GM23338 (cell line): ENCODE measurements at regions not wholly inside any gene's neighbourhood (a gene's known extent, or its start where the extent isn't known, plus 50 kb on each side); places are given as distances from the start of the nearest gene placed in this dataset.

Source experiments
- ATAC-seq: fragments of 200-7000 bp; cut with Tn5 transposase; 3 replicates; pipeline ENCODE4 v1.9.1; 2020
- DNase-seq: peaks from one replicate; pipeline ENCODE4 v3.0.0-alpha.2; 2015; ENCODE audit warnings: low spot score
- H2AFZ ChIP-seq: fragments of 200-600 bp; sonication (generic); 2 replicates; pipeline ENCODE4 v1.8.0; 2016; ENCODE audit warnings: antibody characterized with exemption, mild to moderate bottlenecking, moderate library complexity
- H3F3A ChIP-seq: fragments of 200-600 bp; sonication (generic); replicated peaks from 2 replicates; pipeline ENCODE4 v1.8.0; 2017; ENCODE audit warnings: antibody characterized with exemption, mixed run types, low read depth
- H3K27ac ChIP-seq: fragments of 200-600 bp; sonication (generic); 2 replicates; pipeline ENCODE4 v1.6.1; 2016; ENCODE audit warnings: low read depth
- H3K27me3 ChIP-seq: fragments of 200-600 bp; sonication (generic); 2 replicates; pipeline ENCODE4 v1.8.0; 2016; ENCODE audit warnings: mild to moderate bottlenecking, mixed run types, moderate library complexity; ENCODE audit not compliant: insufficient read depth
- H3K36me3 ChIP-seq: fragments of 200-600 bp; sonication (generic); 2 replicates; pipeline ENCODE4 v1.8.0; 2016; ENCODE audit warnings: mild to moderate bottlenecking; ENCODE audit not compliant: insufficient read depth
- H3K4me1 ChIP-seq: fragments of 200-600 bp; sonication (generic); 2 replicates; pipeline ENCODE4 v1.8.0; 2016; ENCODE audit warnings: mild to moderate bottlenecking, moderate library complexity; ENCODE audit not compliant: insufficient read depth
- H3K4me2 ChIP-seq: fragments of 200-600 bp; sonication (generic); 2 replicates; pipeline ENCODE4 v1.7.1; 2017; ENCODE audit warnings: mixed run types
- H3K4me3 ChIP-seq: fragments of 200-600 bp; sonication (generic); 2 replicates; pipeline ENCODE4 v1.6.1; 2016; ENCODE audit warnings: mixed run types
- H3K79me2 ChIP-seq: fragments of 200-600 bp; sonication (generic); replicated peaks from 2 replicates; pipeline ENCODE4 v1.8.0; 2017; ENCODE audit warnings: mild to moderate bottlenecking; ENCODE audit not compliant: insufficient read depth
- H3K9me2 ChIP-seq: fragments of 200-600 bp; sonication (generic); 2 replicates; pipeline ENCODE4 v1.8.0; 2017; ENCODE audit not compliant: insufficient read depth
- H4K20me1 ChIP-seq: fragments of 200-600 bp; sonication (generic); replicated peaks from 2 replicates; pipeline ENCODE4 v1.8.0; 2017; ENCODE audit warnings: mild to moderate bottlenecking; ENCODE audit not compliant: insufficient read depth
- H3K27ac Mint-ChIP-seq: 2 replicates; pipeline ENCODE4 v1.8.0; 2020; ENCODE audit warnings: inconsistent platforms, mild to moderate bottlenecking, moderate library complexity, mixed read lengths
- H3K27me3 Mint-ChIP-seq: 3 replicates; pipeline ENCODE4 v1.8.0; 2022; ENCODE audit warnings: low read depth, mild to moderate bottlenecking, moderate library complexity, mixed read lengths, inconsistent platforms; ENCODE audit not compliant: insufficient read depth, poor library complexity
- H3K36me3 Mint-ChIP-seq: 3 replicates; pipeline ENCODE4 v1.8.0; 2021; ENCODE audit warnings: low read depth, mild to moderate bottlenecking, inconsistent platforms, moderate library complexity, mixed read lengths
- H3K4me1 Mint-ChIP-seq: 3 replicates; pipeline ENCODE4 v1.8.0; 2020; ENCODE audit warnings: mild to moderate bottlenecking, inconsistent platforms, mixed read lengths
- H3K4me3 Mint-ChIP-seq: 3 replicates; pipeline ENCODE4 v1.8.0; 2021; ENCODE audit warnings: moderate library complexity, mild to moderate bottlenecking, inconsistent platforms, mixed read lengths
- H3K9me3 Mint-ChIP-seq: 3 replicates; pipeline ENCODE4 v1.8.0; 2020; ENCODE audit warnings: moderate library complexity, mild to moderate bottlenecking, inconsistent platforms, mixed read lengths
- EZH2phosphoT487 ChIP-seq: fragments of 200-600 bp; sonication (generic); IDR thresholded peaks from one replicate; pipeline ENCODE4 v1.8.1; 2018; ENCODE audit warnings: antibody characterized with exemption; ENCODE audit not compliant: unreplicated experiment
- POLR2AphosphoS5 ChIP-seq: IDR thresholded peaks from 2 replicates; pipeline ENCODE4 v1.6.1; 2016; ENCODE audit warnings: antibody characterized with exemption, low read depth
- ZNF114 ChIP-seq: fragments of 250-450 bp; sonication (Bioruptor Pico); IDR thresholded peaks from 2 replicates; pipeline ENCODE4 v1.5.0; 2020; ENCODE audit warnings: mild to moderate bottlenecking, moderate library complexity
- ZNF331 ChIP-seq: fragments of 250-450 bp; sonication (Bioruptor Pico); IDR thresholded peaks from 2 replicates; pipeline ENCODE4 v1.5.0; 2020; ENCODE audit warnings: low read depth, mild to moderate bottlenecking, moderate library complexity
- TF ChIP-seq, protein P1 (sequence below): fragments of 250-450 bp; sonication (Bioruptor Pico); IDR thresholded peaks from 2 replicates; pipeline ENCODE4 v1.5.0; 2020; ENCODE audit warnings: mild to moderate bottlenecking, moderate library complexity
- TF ChIP-seq, protein P2 (sequence below), 2 experiments: fragments of 200-600 bp in 1 of 2; sonication (generic) in 1 of 2; conservative IDR thresholded peaks; 2 replicates each; pipeline versions ENCODE4 v1.5.1 to v1.6.1; 2016 to 2017; ENCODE audit warnings: antibody characterized with exemption in 2 of 2, low read depth in 2 of 2, mild to moderate bottlenecking in 2 of 2, moderate library complexity in 1 of 2
- TF ChIP-seq, protein P3 (sequence below): IDR thresholded peaks from one replicate; pipeline ENCODE4 v1.6.1; 2018; ENCODE audit warnings: antibody characterized with exemption; ENCODE audit not compliant: unreplicated experiment

DNA sequence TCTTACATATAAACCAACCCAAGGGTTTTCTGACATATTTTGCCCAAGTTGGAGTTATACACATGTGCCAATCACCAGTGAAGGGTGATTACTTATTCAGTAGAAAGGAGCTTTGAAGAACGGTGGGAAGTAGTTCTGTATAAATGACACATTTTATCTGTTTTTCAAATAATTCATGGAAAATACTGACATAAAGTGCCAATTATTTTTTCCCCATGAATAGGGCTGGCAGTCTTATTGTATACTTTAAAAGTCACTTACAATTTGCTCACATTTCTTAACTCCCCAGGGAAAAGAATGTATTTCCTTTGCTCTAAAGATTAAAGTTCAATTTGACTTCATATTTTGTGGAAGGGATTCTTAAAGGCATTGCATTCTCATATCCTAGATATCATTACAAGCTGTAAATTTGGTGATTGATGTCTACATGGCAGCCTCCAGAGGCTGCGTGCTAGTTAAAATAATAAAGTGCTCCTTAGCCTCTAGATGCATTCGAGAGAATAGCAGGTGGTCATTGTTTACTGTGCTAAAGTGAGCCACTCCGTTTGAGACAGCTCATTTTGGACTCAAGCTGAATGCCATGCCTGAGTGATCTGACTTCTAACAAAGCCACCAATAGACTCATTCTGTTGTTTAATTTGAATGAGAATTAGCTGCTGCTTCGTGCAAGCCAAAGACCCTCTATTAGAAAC lies 148.8 kb upstream of the NRP1 start:
- Mint-ChIP-seq H3K9me3 (peaks cover 27% of the 10 kb centered on the region), H3K27me3 (peaks cover 16% of the 10 kb centered on the region), H3K4me1 (peaks cover 38% of the 10 kb centered on the region), H3K27ac (peak overlapping the region; percentile 65; the same call in 1 of the 2 replicates), H3K36me3 (peaks cover 19% of the 10 kb centered on the region), H3K4me3 (no peak overlapping the region)
- peaks cover 10% of the 10 kb centered on the region; the same call in 1 of the 2 replicates for H3K9me2 ChIP-seq
- no peaks in the 10 kb centered on the region for H3K27me3 ChIP-seq
- ATAC-seq (peak; percentile 66), DNase-seq (peak; percentile 29)
- no peaks in the 10 kb centered on the region for H3F3A ChIP-seq
- H3K4me2 ChIP-seq = 0 out of 2 replicates have a peak overlapping the region, but pooled peaks have one; percentile 0
- peak overlapping the region; percentile 4; the same call in 1 of the 2 replicates for H2AFZ ChIP-seq
- no peaks in the 10 kb centered on the region for H3K79me2 ChIP-seq
- no peaks in the 10 kb centered on the region for H3K36me3 ChIP-seq
- no peak overlapping the region for H3K27ac ChIP-seq
- peaks cover 27% of the 10 kb centered on the region for H3K4me1 ChIP-seq
- H4K20me1 ChIP-seq = no peaks in the 10 kb centered on the region
- TF ChIP-seq ZNF331 (no peak), POLR2AphosphoS5 (no peak), EZH2phosphoT487 (no peak), ZNF114 (CRISPR knock-in tag) (no peak)
- TF ChIP-seq, protein P1, sequence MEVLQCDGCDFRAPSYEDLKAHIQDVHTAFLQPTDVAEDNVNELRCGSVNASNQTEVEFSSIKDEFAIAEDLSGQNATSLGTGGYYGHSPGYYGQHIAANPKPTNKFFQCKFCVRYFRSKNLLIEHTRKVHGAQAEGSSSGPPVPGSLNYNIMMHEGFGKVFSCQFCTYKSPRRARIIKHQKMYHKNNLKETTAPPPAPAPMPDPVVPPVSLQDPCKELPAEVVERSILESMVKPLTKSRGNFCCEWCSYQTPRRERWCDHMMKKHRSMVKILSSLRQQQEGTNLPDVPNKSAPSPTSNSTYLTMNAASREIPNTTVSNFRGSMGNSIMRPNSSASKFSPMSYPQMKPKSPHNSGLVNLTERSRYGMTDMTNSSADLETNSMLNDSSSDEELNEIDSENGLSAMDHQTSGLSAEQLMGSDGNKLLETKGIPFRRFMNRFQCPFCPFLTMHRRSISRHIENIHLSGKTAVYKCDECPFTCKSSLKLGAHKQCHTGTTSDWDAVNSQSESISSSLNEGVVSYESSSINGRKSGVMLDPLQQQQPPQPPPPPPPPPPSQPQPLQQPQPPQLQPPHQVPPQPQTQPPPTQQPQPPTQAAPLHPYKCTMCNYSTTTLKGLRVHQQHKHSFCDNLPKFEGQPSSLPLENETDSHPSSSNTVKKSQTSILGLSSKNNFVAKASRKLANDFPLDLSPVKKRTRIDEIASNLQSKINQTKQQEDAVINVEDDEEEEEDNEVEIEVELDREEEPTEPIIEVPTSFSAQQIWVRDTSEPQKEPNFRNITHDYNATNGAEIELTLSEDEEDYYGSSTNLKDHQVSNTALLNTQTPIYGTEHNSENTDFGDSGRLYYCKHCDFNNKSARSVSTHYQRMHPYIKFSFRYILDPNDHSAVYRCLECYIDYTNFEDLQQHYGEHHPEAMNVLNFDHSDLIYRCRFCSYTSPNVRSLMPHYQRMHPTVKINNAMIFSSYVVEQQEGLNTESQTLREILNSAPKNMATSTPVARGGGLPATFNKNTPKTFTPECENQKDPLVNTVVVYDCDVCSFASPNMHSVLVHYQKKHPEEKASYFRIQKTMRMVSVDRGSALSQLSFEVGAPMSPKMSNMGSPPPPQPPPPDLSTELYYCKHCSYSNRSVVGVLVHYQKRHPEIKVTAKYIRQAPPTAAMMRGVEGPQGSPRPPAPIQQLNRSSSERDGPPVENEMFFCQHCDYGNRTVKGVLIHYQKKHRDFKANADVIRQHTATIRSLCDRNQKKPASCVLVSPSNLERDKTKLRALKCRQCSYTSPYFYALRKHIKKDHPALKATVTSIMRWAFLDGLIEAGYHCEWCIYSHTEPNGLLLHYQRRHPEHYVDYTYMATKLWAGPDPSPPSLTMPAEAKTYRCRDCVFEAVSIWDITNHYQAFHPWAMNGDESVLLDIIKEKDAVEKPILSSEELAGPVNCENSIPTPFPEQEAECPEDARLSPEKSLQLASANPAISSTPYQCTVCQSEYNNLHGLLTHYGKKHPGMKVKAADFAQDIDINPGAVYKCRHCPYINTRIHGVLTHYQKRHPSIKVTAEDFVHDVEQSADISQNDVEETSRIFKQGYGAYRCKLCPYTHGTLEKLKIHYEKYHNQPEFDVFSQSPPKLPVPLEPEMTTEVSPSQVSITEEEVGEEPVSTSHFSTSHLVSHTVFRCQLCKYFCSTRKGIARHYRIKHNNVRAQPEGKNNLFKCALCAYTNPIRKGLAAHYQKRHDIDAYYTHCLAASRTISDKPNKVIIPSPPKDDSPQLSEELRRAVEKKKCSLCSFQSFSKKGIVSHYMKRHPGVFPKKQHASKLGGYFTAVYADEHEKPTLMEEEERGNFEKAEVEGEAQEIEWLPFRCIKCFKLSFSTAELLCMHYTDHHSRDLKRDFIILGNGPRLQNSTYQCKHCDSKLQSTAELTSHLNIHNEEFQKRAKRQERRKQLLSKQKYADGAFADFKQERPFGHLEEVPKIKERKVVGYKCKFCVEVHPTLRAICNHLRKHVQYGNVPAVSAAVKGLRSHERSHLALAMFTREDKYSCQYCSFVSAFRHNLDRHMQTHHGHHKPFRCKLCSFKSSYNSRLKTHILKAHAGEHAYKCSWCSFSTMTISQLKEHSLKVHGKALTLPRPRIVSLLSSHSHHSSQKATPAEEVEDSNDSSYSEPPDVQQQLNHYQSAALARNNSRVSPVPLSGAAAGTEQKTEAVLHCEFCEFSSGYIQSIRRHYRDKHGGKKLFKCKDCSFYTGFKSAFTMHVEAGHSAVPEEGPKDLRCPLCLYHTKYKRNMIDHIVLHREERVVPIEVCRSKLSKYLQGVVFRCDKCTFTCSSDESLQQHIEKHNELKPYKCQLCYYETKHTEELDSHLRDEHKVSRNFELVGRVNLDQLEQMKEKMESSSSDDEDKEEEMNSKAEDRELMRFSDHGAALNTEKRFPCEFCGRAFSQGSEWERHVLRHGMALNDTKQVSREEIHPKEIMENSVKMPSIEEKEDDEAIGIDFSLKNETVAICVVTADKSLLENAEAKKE = no peak
- H3K4me3 ChIP-seq = no peak overlapping the region

DNA sequence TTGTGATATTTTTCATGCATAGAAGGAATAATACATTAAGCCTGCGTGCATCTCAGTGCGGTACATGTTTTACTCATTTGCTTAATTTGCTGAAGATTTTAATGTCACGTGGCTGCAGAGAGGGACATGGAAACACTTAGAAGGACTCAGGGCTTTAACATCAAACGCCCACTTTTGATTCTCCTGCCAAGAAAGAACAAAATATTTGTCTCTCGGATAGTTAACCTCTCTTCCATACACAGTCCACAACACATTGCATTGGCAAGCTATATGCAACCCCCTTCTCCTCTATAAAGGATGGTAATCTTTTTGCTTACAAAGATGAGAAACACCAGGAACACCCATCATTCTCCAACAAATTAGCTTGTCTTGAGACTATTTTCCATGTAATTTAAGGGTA lies 148.0 kb upstream of the NRP1 start:
- Mint-ChIP-seq H3K27me3 (peaks cover 16% of the 10 kb centered on the region), H3K27ac (no peak overlapping the region), H3K9me3 (peaks cover 27% of the 10 kb centered on the region), H3K4me3 (no peak overlapping the region), H3K36me3 (peaks cover 19% of the 10 kb centered on the region), H3K4me1 (peaks cover 38% of the 10 kb centered on the region)
- Histone ChIP-seq H3K4me2 (no peak overlapping the region), H2AFZ (no peak overlapping the region), H3K9me2 (peaks cover 10% of the 10 kb centered on the region; the same call in 1 of the 2 replicates), H3K27me3 (no peaks in the 10 kb centered on the region), H3F3A (no peaks in the 10 kb centered on the region), H3K4me1 (peaks cover 27% of the 10 kb centered on the region), H3K4me3 (no peak overlapping the region), H3K79me2 (no peaks in the 10 kb centered on the region), H3K27ac (no peak overlapping the region), H3K36me3 (no peaks in the 10 kb centered on the region), H4K20me1 (no peaks in the 10 kb centered on the region)
- no peak for TF ChIP-seq EZH2phosphoT487
- TF ChIP-seq, protein P2, sequence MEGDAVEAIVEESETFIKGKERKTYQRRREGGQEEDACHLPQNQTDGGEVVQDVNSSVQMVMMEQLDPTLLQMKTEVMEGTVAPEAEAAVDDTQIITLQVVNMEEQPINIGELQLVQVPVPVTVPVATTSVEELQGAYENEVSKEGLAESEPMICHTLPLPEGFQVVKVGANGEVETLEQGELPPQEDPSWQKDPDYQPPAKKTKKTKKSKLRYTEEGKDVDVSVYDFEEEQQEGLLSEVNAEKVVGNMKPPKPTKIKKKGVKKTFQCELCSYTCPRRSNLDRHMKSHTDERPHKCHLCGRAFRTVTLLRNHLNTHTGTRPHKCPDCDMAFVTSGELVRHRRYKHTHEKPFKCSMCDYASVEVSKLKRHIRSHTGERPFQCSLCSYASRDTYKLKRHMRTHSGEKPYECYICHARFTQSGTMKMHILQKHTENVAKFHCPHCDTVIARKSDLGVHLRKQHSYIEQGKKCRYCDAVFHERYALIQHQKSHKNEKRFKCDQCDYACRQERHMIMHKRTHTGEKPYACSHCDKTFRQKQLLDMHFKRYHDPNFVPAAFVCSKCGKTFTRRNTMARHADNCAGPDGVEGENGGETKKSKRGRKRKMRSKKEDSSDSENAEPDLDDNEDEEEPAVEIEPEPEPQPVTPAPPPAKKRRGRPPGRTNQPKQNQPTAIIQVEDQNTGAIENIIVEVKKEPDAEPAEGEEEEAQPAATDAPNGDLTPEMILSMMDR (conservative IDR thresholded peaks at IDR 0.05; ENCODE audit: low read depth in 2 of 2) = no peak
- TF ChIP-seq, protein P3, sequence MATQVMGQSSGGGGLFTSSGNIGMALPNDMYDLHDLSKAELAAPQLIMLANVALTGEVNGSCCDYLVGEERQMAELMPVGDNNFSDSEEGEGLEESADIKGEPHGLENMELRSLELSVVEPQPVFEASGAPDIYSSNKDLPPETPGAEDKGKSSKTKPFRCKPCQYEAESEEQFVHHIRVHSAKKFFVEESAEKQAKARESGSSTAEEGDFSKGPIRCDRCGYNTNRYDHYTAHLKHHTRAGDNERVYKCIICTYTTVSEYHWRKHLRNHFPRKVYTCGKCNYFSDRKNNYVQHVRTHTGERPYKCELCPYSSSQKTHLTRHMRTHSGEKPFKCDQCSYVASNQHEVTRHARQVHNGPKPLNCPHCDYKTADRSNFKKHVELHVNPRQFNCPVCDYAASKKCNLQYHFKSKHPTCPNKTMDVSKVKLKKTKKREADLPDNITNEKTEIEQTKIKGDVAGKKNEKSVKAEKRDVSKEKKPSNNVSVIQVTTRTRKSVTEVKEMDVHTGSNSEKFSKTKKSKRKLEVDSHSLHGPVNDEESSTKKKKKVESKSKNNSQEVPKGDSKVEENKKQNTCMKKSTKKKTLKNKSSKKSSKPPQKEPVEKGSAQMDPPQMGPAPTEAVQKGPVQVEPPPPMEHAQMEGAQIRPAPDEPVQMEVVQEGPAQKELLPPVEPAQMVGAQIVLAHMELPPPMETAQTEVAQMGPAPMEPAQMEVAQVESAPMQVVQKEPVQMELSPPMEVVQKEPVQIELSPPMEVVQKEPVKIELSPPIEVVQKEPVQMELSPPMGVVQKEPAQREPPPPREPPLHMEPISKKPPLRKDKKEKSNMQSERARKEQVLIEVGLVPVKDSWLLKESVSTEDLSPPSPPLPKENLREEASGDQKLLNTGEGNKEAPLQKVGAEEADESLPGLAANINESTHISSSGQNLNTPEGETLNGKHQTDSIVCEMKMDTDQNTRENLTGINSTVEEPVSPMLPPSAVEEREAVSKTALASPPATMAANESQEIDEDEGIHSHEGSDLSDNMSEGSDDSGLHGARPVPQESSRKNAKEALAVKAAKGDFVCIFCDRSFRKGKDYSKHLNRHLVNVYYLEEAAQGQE = no peak
- DNase-seq (no peak), ATAC-seq (no peak)
